ENCODE measurements at regions not wholly inside any gene's neighbourhood (a gene's known extent, or its start where the extent isn't known, plus 50 kb on each side); places are given as distances from the start of the nearest gene placed in this dataset.
"Not testable (repeated sequence)": the region's sequence is repeated elsewhere in the genome, so short reads cannot be mapped to it uniquely, and the experiment has no call there.

DNA sequence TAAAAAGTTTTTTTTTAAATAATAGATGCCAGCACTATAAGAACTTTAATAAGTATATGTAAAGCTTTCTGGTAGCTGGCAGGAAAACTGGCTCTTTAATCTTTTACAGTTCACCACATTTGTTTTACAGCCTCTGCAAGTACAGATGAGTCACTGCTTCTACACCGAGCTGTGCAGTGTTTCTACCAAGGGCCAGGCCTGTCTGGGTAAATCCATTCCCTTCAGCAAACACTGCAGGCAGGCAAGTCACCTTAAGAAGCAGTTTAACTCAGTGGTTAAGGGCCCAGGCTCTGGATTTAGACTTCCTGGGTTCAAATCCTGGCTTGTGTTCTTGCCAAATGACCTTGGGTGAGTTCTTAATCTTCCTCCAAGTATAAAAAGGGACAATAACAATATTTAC is 882.9 kb upstream of the AMELY start:
- peak; percentile 63 for DNase-seq (ENCODE audit: extremely low read depth, low read depth)
- no peak overlapping the region for H3K4me3 ChIP-seq (replicated peaks; ENCODE audit: low read depth, low read length)
- TF ChIP-seq, protein P1, sequence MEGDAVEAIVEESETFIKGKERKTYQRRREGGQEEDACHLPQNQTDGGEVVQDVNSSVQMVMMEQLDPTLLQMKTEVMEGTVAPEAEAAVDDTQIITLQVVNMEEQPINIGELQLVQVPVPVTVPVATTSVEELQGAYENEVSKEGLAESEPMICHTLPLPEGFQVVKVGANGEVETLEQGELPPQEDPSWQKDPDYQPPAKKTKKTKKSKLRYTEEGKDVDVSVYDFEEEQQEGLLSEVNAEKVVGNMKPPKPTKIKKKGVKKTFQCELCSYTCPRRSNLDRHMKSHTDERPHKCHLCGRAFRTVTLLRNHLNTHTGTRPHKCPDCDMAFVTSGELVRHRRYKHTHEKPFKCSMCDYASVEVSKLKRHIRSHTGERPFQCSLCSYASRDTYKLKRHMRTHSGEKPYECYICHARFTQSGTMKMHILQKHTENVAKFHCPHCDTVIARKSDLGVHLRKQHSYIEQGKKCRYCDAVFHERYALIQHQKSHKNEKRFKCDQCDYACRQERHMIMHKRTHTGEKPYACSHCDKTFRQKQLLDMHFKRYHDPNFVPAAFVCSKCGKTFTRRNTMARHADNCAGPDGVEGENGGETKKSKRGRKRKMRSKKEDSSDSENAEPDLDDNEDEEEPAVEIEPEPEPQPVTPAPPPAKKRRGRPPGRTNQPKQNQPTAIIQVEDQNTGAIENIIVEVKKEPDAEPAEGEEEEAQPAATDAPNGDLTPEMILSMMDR (IDR thresholded peaks at IDR 0.05; ENCODE audit: low read depth, low read length, missing control alignments) = no peak

DNA sequence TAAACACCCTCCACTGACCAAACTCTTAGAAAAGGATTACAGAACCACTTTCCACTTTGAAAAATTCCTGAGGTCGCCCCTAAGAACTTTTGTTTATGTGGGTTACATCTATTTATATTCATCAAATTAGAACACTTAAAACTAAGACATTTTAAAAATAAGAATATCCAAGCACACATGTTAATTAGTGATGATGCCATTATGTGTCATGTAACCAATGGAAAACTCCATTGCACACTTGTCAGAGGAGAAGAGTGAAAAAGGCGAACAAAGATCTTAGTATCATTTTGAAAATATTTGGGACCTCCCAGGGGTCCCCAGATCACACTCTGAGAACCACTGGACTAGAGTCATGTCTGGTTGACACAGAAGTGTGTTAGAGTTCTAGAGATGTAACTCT is 882.4 kb upstream of the AMELY start:
- no peak for DNase-seq (ENCODE audit: extremely low read depth, low read depth)
- TF ChIP-seq, protein P1 (IDR thresholded peaks at IDR 0.05; ENCODE audit: low read depth, low read length, missing control alignments) = no peak
- no peak overlapping the region for H3K4me3 ChIP-seq (replicated peaks; ENCODE audit: low read depth, low read length)

DNA sequence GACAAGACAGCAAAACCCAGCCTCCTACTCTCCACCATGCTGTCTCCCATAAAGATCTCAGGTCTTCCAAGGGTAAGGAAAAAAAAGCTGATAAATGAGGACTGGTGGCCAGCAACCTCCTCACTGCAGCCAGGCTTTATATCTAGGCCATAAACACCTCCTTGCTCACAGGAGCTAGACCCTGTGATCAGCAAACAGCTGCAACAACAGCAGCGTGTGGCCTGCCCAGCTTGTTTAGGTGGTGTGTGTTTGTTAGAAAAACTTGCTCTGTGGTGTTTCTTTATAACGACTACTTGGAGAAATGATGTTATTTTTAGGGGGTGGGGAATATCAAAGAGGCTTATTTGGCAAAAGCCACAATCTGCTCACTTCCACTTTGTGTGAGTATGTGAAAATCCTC is 880.9 kb upstream of the AMELY start:
- no peak overlapping the region for H3K4me3 ChIP-seq (replicated peaks; ENCODE audit: low read depth, low read length)
- no peak for DNase-seq (ENCODE audit: extremely low read depth, low read depth)
- TF ChIP-seq, protein P1 (IDR thresholded peaks at IDR 0.05; ENCODE audit: low read depth, low read length, missing control alignments) = no peak

DNA sequence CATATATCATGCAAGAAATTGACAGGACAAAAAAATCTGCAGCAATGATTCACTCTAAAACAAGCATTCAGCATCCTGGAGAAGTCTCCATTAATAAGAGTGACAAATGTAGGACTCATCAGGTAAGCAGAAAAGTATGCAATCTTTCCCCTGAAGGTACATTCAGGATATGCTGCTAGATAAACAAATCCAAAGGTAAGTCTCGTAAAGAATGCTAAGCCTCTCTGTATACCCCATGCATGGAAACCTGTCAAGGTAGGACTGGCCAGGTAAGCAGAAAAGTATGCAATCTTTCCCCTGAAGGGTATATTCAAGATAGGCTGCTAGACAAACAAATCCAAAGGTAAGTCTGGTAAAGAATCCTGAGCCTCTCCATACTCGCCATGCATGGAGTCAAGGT is 869.9 kb upstream of the AMELY start:
- DNase-seq (ENCODE audit: extremely low read depth, low read depth) = no peak
- no peak overlapping the region for H3K4me3 ChIP-seq (replicated peaks; ENCODE audit: low read depth, low read length)
- TF ChIP-seq, protein P1 (IDR thresholded peaks at IDR 0.05; ENCODE audit: low read depth, low read length, missing control alignments) = no peak

DNA sequence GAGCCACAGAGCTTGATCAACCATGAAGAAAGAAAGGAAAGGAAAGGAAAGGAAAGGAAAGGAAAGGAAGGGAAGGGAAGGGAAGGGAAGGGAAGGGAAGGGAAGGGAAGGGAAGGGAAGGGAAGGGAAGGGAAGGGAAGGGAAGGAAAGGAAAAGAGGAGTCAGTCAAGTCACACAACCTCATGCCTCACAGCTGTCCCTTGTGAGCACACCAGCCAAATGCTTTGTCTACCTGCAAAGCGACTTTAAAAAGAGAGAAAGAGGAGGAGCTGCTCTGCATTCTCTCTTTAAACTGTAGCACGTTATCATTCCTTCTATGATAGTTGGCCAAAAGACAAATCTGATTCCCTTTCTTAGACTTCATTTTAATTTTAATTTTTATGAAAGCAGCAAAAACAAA is 863.9 kb upstream of the AMELY start:
- H3K4me3 ChIP-seq (replicated peaks; ENCODE audit: low read depth, low read length); DNase-seq (ENCODE audit: extremely low read depth, low read depth): not testable (repeated sequence)

DNA sequence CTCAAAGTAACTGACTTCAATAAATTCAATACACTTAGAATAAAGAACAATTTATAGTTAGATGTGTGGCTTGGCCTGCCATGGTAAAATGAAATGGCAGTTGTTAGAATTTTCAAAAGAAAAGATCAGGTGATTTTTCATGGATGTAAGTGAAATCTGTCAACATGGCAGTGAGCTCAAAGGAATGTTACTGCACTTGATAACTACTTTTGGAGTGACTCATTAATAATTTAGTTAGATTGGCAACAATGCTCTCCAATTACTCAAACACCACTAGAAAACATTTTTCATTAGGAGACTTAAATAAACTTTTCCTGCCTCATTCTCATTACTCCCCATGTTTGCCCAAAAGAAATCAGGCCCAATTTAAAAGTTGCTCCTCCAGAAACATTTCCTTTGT is 860.2 kb upstream of the AMELY start:
- TF ChIP-seq, protein P1 (IDR thresholded peaks at IDR 0.05; ENCODE audit: low read depth, low read length, missing control alignments) = no peak
- no peak for DNase-seq (ENCODE audit: extremely low read depth, low read depth)
- no peak overlapping the region for H3K4me3 ChIP-seq (replicated peaks; ENCODE audit: low read depth, low read length)

DNA sequence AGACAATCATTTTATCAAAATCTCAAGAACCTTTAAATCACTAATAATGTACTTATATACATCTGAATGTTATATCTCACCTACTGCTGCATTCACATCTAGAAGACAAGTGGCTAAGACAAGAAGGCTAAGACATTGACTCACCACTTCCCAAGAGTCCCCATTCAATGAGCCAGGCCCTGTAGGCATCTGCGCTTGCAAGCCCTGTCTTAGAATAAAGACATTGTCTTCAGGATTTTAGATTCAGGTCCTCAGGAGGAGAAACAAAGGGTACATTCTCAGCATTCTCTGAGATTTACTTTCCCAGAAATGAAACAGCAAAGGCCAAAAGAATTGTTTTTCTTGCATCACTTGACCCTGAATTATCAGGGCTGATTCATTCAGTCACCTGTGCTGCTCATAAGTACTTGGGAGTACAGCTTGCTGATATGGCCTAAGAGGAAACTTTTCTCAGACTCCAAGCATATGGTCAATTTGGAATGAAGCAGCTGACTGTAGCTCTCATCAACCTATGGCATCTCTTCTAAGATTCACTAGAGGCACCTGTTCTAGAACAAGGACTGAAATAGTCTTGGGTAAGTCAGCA is 858.3 kb upstream of the AMELY start:
- DNase-seq (ENCODE audit: extremely low read depth, low read depth) = no peak
- H3K4me3 ChIP-seq (replicated peaks; ENCODE audit: low read depth, low read length) = no peak overlapping the region
- TF ChIP-seq, protein P1 (IDR thresholded peaks at IDR 0.05; ENCODE audit: low read depth, low read length, missing control alignments) = no peak

All from HFF-Myc (cell line).